C4-2B (cell line): ENCODE measurements at regions not wholly inside any gene's neighbourhood (a gene's known extent, or its start where the extent isn't known, plus 50 kb on each side); places are given as distances from the start of the nearest gene placed in this dataset.

Experiments used
- H3K27ac ChIP-seq: fragments of 450-650 bp; 2 replicates; pipeline ENCODE4 v1.5.1; 2017
- CTCF ChIP-seq: fragments of 450-650 bp; conservative IDR thresholded peaks from 2 replicates; pipeline ENCODE4 v1.5.1; 2017; ENCODE audit warnings: mild to moderate bottlenecking
- ZFX ChIP-seq: fragments of 450-650 bp; IDR thresholded peaks from 2 replicates; pipeline ENCODE4 v1.6.1; 2017

GRCh38 chr5:175288048-175288621 lies 155.8 kb downstream of the DRD1 start:
- no peak overlapping the region for H3K27ac ChIP-seq

GRCh38 chr5:175286981-175287380 lies 157.0 kb downstream of the DRD1 start:
- no peak overlapping the region for H3K27ac ChIP-seq
- TF ChIP-seq ZFX (no peak), CTCF (no peak)

More at GRCh38 chr5:175288048-175288621, 155.8 kb downstream of the DRD1 start:
- TF ChIP-seq CTCF (no peak), ZFX (no peak)

GRCh38 chr5:175285261-175285660 lies 158.7 kb downstream of the DRD1 start:
- no peak for TF ChIP-seq CTCF
- no peak for TF ChIP-seq ZFX
- H3K27ac ChIP-seq: no peak overlapping the region

GRCh38 chr5:175284806-175285205 lies 159.2 kb downstream of the DRD1 start:
- TF ChIP-seq ZFX (no peak), CTCF (no peak)
- H3K27ac ChIP-seq: no peak overlapping the region

- TF ChIP-seq CTCF (no peak), ZFX (no peak)
- no peak overlapping the region for H3K27ac ChIP-seq
Measured at GRCh38 chr5:175282611-175283225, 161.3 kb downstream of the DRD1 start.

GRCh38 chr5:175281714-175282113 lies 162.3 kb downstream of the DRD1 start:
- TF ChIP-seq CTCF: no peak
- TF ChIP-seq ZFX: no peak
- no peak overlapping the region for H3K27ac ChIP-seq

GRCh38 chr5:175281257-175281656 lies 162.7 kb downstream of the DRD1 start:
- TF ChIP-seq CTCF: no peak
- no peak for TF ChIP-seq ZFX
- no peak overlapping the region for H3K27ac ChIP-seq
